Right lobe of liver (tissue), 4 donors: ENCODE measurements at regions not wholly inside any gene's neighbourhood (a gene's known extent, or its start where the extent isn't known, plus 50 kb on each side); places are given as distances from the start of the nearest gene placed in this dataset.

Experiments used
- POLR2A ChIP-seq: fragments of 450-650 bp; IDR thresholded peaks from one replicate; pipeline ENCODE4 v1.6.1; 2017; ENCODE audit warnings: antibody characterized with exemption, mild to moderate bottlenecking
- TF ChIP-seq, protein P1 (sequence below), 4 donors: fragments of 200-600 bp in 3 of 4; fragments of 450-650 bp in 1 of 4; IDR thresholded peaks; one replicate each; pipeline versions ENCODE4 v1.5.1 to v1.8.0; 2016 to 2022; ENCODE audit warnings: antibody characterized with exemption in 4 of 4, mild to moderate bottlenecking in 2 of 4
- donor health status: DM: no; HTN: no; CAD: no.
- donor health status: DM: no; HTN: no; CAD: no.
- donor health status: DM: no; HTN: yes; CAD: no.

DNA sequence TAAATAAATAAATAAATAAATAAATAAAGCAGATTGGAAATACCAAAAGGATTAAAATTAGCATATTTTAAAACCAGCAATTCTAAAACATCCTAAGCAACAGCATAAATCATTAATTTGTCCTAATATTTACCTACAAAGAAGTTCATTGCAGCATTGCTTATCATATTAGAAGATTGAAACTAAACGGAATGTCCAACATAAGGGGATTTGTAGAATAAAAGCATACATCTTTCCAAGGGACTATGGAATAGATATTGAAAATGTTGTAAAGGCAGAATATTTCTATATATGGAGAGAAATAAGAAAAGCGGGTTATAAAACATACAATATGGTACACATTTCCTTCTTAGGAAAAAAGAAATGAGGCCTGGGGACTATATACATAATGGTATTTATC is 71.1 kb upstream of the RFC3 start:
- TF ChIP-seq, protein P1, sequence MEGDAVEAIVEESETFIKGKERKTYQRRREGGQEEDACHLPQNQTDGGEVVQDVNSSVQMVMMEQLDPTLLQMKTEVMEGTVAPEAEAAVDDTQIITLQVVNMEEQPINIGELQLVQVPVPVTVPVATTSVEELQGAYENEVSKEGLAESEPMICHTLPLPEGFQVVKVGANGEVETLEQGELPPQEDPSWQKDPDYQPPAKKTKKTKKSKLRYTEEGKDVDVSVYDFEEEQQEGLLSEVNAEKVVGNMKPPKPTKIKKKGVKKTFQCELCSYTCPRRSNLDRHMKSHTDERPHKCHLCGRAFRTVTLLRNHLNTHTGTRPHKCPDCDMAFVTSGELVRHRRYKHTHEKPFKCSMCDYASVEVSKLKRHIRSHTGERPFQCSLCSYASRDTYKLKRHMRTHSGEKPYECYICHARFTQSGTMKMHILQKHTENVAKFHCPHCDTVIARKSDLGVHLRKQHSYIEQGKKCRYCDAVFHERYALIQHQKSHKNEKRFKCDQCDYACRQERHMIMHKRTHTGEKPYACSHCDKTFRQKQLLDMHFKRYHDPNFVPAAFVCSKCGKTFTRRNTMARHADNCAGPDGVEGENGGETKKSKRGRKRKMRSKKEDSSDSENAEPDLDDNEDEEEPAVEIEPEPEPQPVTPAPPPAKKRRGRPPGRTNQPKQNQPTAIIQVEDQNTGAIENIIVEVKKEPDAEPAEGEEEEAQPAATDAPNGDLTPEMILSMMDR (IDR thresholded peaks at IDR 0.05): no peak
- TF ChIP-seq POLR2A: no peak
